PC-9 (cell line): ENCODE measurements at regions not wholly inside any gene's neighbourhood (a gene's known extent, or its start where the extent isn't known, plus 50 kb on each side); places are given as distances from the start of the nearest gene placed in this dataset.

Experiments
- CTCF ChIP-seq: fragments of 200-600 bp; sonication (generic); conservative IDR thresholded peaks from 2 replicates; pipeline ENCODE4 v1.6.1; 2017; ENCODE audit warnings: mixed run types, antibody characterized with exemption, mild to moderate bottlenecking, moderate library complexity
- EZH2 ChIP-seq: fragments of 200-600 bp; sonication (generic); IDR thresholded peaks from 2 replicates; pipeline ENCODE4 v1.8.0; 2017; ENCODE audit warnings: antibody characterized with exemption, low read depth

- TF ChIP-seq CTCF (no peak), EZH2 (no peak)
Measured at GRCh38 chr5:92092239-92092638, 709.1 kb upstream of the ARRDC3 start.
